Liver (tissue), 8 donors: ENCODE measurements at regions not wholly inside any gene's neighbourhood (a gene's known extent, or its start where the extent isn't known, plus 50 kb on each side); places are given as distances from the start of the nearest gene placed in this dataset.

Experiments used
- DNase-seq: peaks from one replicate; pipeline ENCODE4 v3.0.0-alpha.2; 2017; ENCODE audit warnings: low spot score
- H3K27ac ChIP-seq, 2 donors: one replicate each; pipeline ENCODE4 v1.7.0; 2013; ENCODE audit warnings: inconsistent platforms in 2 of 2, low read length in 2 of 2, control low read depth in 1 of 2, low read depth in 1 of 2, mild to moderate bottlenecking in 1 of 2
- H3K27me3 ChIP-seq, 4 donors: one replicate each; pipeline versions ENCODE4 v1.6.1 to v1.7.0; 2013; ENCODE audit warnings: low read length in 3 of 4, inconsistent platforms in 1 of 4, mild to moderate bottlenecking in 1 of 4, moderate library complexity in 1 of 4; ENCODE audit not compliant: control insufficient read depth in 4 of 4, insufficient read depth in 4 of 4
- H3K36me3 ChIP-seq, 4 donors: one replicate each; pipeline versions ENCODE4 v1.6.1 to v1.7.0; 2013; ENCODE audit warnings: low read length in 3 of 4, mild to moderate bottlenecking in 3 of 4, low read depth in 1 of 4, moderate library complexity in 1 of 4; ENCODE audit not compliant: control insufficient read depth in 4 of 4, insufficient read depth in 3 of 4
- H3K4me1 ChIP-seq, 4 donors: one replicate each; pipeline versions ENCODE4 v1.6.1 to v1.7.0; 2013; ENCODE audit warnings: low read length in 3 of 4, mild to moderate bottlenecking in 3 of 4, moderate library complexity in 1 of 4; ENCODE audit not compliant: control insufficient read depth in 4 of 4, insufficient read depth in 4 of 4
- H3K4me3 ChIP-seq, 3 donors: one replicate each; pipeline versions ENCODE4 v1.6.1 to v1.7.0; 2013; ENCODE audit warnings: low read length in 3 of 3, control low read depth in 1 of 3, low read depth in 1 of 3, mild to moderate bottlenecking in 1 of 3
- H3K9ac ChIP-seq, 2 donors: one replicate each; pipeline ENCODE4 v1.7.0; 2013; ENCODE audit warnings: low read length in 2 of 2, mild to moderate bottlenecking in 2 of 2, moderate library complexity in 2 of 2, control low read depth in 1 of 2, low read depth in 1 of 2
- H3K9me3 ChIP-seq, 4 donors: one replicate each; pipeline versions ENCODE4 v1.6.1 to v1.7.0; 2013; ENCODE audit warnings: low read length in 3 of 4; ENCODE audit not compliant: control insufficient read depth in 4 of 4
- GABPA ChIP-seq, 2 donors: IDR thresholded peaks in 1 of 2; conservative IDR thresholded peaks in 1 of 2; 2 replicates each; pipeline ENCODE4 v1.6.1; 2016; ENCODE audit warnings: antibody characterized with exemption in 2 of 2, mild to moderate bottlenecking in 1 of 2, moderate library complexity in 1 of 2
- NR2F2 ChIP-seq: IDR thresholded peaks from 2 replicates; pipeline ENCODE4 v1.6.1; 2016; ENCODE audit warnings: antibody characterized with exemption
- REST ChIP-seq: IDR thresholded peaks from 2 replicates; pipeline ENCODE4 v1.6.1; 2016; ENCODE audit warnings: antibody characterized with exemption, mild to moderate bottlenecking
- YY1 ChIP-seq: IDR thresholded peaks from 2 replicates; pipeline ENCODE4 v1.6.1; 2016; ENCODE audit warnings: antibody characterized with exemption, mild to moderate bottlenecking
- WGBS: extraction: QIAGEN DNeasy Blood & Tissue Kit; methylation state at CpG from one replicate; pipeline ENCODE4 v1.1.7; 2013; 5-methylcytosine and 5-hydroxymethylcytosine counted together
- TF ChIP-seq, protein P1 (sequence below): fragments of 150-350 bp; IDR thresholded peaks from 2 replicates; pipeline ENCODE4 v1.5.1; 2017; ENCODE audit warnings: improper control_type of control experiment, low read depth, low read length; ENCODE audit not compliant: missing input control
- TF ChIP-seq, protein P2 (sequence below): IDR thresholded peaks from 2 replicates; pipeline ENCODE4 v1.6.1; 2016; ENCODE audit warnings: antibody characterized with exemption
- TF ChIP-seq, protein P3 (sequence below): IDR thresholded peaks from 2 replicates; pipeline ENCODE4 v1.6.1; 2016; ENCODE audit warnings: antibody characterized with exemption
- donor health status: healthy.
- donor health status: healthy.
- donor health status: healthy.
- donor health status: healthy.
- donor health status: healthy.

- H3K9ac ChIP-seq, result no peak overlapping the region
- TF ChIP-seq NR2F2, result no peak
- H3K9me3 ChIP-seq, result no peaks in the 10 kb centered on the region
- DNase-seq, result no peak
- H3K27me3 ChIP-seq, result peaks cover 0 to under 1% (median 0%) of the 10 kb centered on the region in 4 donors
- no peaks in the 10 kb centered on the region for H3K4me1 ChIP-seq
- no peak overlapping the region for H3K27ac ChIP-seq
- 44% methylated on average over 2 of the region's 2 CpGs for WGBS
- no peak overlapping the region for H3K4me3 ChIP-seq
- H3K36me3 ChIP-seq, result no peaks in the 10 kb centered on the region
Measured at GRCh38 chr11:42827845-42828244, 484.0 kb upstream of the API5 start.

DNA sequence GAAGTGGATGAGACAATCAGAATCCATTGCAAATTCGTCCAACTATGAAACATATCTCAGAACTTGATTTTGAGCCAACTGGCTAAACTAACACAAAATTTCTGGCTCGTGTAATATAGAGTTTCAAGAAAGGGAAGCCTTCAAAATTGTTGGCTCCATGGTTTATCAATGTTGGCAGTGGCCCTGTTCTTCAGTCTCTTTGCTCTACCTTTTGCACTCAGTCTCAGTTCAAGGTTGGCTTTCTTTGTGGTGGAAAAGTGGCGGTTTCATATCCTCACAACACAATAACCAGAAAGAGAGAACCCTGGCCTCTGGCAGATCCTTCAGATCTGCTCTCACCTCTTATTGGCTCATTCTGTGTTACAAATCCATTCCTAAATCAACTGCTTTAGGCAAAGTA, 473.8 kb upstream of the API5 start:
- 59% methylated on average over 3 of the region's 3 CpGs for WGBS
- Histone ChIP-seq H3K4me3 (no peak overlapping the region), H3K36me3 (no peaks in the 10 kb centered on the region), H3K27me3 (no peaks in the 10 kb centered on the region), H3K4me1 (no peaks in the 10 kb centered on the region), H3K9me3 (peaks cover 0 to 5% (median 0%) of the 10 kb centered on the region in 4 donors), H3K27ac (no peak overlapping the region), H3K9ac (no peak overlapping the region)
- TF ChIP-seq, protein P1, sequence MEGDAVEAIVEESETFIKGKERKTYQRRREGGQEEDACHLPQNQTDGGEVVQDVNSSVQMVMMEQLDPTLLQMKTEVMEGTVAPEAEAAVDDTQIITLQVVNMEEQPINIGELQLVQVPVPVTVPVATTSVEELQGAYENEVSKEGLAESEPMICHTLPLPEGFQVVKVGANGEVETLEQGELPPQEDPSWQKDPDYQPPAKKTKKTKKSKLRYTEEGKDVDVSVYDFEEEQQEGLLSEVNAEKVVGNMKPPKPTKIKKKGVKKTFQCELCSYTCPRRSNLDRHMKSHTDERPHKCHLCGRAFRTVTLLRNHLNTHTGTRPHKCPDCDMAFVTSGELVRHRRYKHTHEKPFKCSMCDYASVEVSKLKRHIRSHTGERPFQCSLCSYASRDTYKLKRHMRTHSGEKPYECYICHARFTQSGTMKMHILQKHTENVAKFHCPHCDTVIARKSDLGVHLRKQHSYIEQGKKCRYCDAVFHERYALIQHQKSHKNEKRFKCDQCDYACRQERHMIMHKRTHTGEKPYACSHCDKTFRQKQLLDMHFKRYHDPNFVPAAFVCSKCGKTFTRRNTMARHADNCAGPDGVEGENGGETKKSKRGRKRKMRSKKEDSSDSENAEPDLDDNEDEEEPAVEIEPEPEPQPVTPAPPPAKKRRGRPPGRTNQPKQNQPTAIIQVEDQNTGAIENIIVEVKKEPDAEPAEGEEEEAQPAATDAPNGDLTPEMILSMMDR, result no peak
- TF ChIP-seq, protein P2, sequence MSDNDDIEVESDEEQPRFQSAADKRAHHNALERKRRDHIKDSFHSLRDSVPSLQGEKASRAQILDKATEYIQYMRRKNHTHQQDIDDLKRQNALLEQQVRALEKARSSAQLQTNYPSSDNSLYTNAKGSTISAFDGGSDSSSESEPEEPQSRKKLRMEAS, result no peak
- TF ChIP-seq, protein P3, sequence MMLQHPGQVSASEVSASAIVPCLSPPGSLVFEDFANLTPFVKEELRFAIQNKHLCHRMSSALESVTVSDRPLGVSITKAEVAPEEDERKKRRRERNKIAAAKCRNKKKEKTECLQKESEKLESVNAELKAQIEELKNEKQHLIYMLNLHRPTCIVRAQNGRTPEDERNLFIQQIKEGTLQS, result no peak
- no peak for TF ChIP-seq GABPA (IDR thresholded peaks at IDR 0.05 in 1 of 2, conservative IDR thresholded peaks at IDR 0.05 in 1 of 2)
- DNase-seq, result no peak

DNA sequence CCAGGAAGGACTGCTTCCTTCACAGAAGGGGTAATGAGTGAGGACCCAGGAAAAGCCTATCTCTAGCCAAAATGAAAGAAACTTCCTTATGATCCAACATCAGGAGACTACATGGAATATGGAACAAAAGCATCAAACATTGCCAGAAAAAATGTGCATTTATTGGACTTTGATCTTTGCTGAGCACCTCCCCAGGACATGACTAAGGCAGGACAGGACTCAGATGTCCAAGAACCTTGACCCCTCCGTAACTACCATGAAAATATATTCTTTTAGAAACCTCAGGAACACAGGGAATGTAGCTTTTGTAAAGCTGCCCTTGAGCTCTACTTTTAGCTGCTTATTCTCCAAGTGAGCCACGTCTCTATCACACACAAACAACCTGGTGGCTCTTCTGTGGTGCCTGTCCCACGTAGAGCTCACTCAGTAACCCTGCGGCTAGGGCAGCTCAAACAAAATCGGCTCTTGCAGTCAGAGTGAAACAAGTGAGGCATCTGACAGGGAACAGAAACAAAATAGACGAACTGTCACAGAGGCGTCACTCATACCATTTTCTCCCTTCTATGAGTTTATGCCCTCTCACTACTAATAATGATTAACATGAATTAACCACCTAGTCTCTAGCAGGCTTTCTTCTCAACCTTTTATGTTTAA, 471.5 kb upstream of the API5 start:
- WGBS, result 65% methylated on average over 7 of the region's 7 CpGs
- Histone ChIP-seq H3K27me3 (no peaks in the 10 kb centered on the region), H3K4me1 (no peaks in the 10 kb centered on the region), H3K27ac (no peak overlapping the region), H3K9me3 (peaks cover 0 to 5% (median 0%) of the 10 kb centered on the region in 4 donors), H3K4me3 (no peak overlapping the region), H3K9ac (no peak overlapping the region), H3K36me3 (no peaks in the 10 kb centered on the region)
- TF ChIP-seq REST (no peak), YY1 (no peak)
- no peak for DNase-seq
